ENCODE measurements at regions not wholly inside any gene's neighbourhood (a gene's known extent, or its start where the extent isn't known, plus 50 kb on each side); places are given as distances from the start of the nearest gene placed in this dataset. TPM values are rescaled to one million over a fixed set of nuclear protein-coding genes. Genes with fewer than 3 reads are reported as not detected.

GRCh38 chr6:139423971-139424667 is 49.7 kb upstream of the CITED2 start:
- no peaks in the 10 kb centered on the region for H3F3A ChIP-seq (ENCODE audit: insufficient read depth, low read depth)
- TF ChIP-seq CTCF (conservative IDR thresholded peaks at IDR 0.05) = no peak
- TF ChIP-seq EZH2 (IDR thresholded peaks at IDR 0.05; ENCODE audit: low read depth) = no peak
- DNase-seq = no peak
- ChIA-PET CTCF (interaction anchor here (0.7 kb wide), 1 partner anchor 12 kb away, joined by 18 read pairs; no protein-coding TSS in a partner anchor), POLR2A (ENCODE audit: unreplicated experiment) (no interaction called here)
- H3K9me3 ChIP-seq (ENCODE audit: insufficient read depth, low read depth) = no peaks in the 10 kb centered on the region; the same call in 1 of the 2 replicates
- no peak overlapping the region for H3K4me2 ChIP-seq
- H3K79me2 ChIP-seq (ENCODE audit: low read depth) = no peaks in the 10 kb centered on the region
- H3K27ac ChIP-seq = no peak overlapping the region
- no TSS peak for BruUV-seq (replicated peaks)
- no peaks in the 10 kb centered on the region for H3K27me3 ChIP-seq (ENCODE audit: insufficient read depth, low read depth)
- H3K9me2 ChIP-seq (ENCODE audit: insufficient read depth) = no peaks in the 10 kb centered on the region
- H4K20me1 ChIP-seq (ENCODE audit: insufficient read depth) = no peaks in the 10 kb centered on the region
- intact Hi-C loops (cut with micrococcal nuclease; ENCODE audit: unreplicated experiment) = no loop called here
- no peak overlapping the region for H2AFZ ChIP-seq
- H3K4me3 ChIP-seq = no peak overlapping the region
- no peaks in the 10 kb centered on the region for H3K36me3 ChIP-seq (ENCODE audit: low read depth)
- H3K4me1 ChIP-seq (replicated peaks; ENCODE audit: insufficient read depth) = peaks cover 7% of the 10 kb centered on the region; the same call in 1 of the 2 replicates

Small RNAs in the stretch of these regions (microRNA-seq; reads per million reads assigned to microRNA genes)
- gene MIR3668 (ENCODE audit: borderline number of aligned reads, borderline replicate concordance) (not detected), gene MIR4465 (ENCODE audit: borderline number of aligned reads, borderline replicate concordance) (not detected)

Data from PC-9 (cell line).